Head of caudate nucleus (tissue), 42 donors: ENCODE measurements at regions not wholly inside any gene's neighbourhood (a gene's known extent, or its start where the extent isn't known, plus 50 kb on each side); places are given as distances from the start of the nearest gene placed in this dataset.

Experiments
- DNase-seq, 42 donors: peaks; one replicate each; pipeline versions ENCODE4 v3.0.0 to v3.0.0-alpha.2; 2020 to 2021; ENCODE audit warnings: mixed read lengths in 7 of 42
- intact Hi-C: fragments of 100-400 bp; cut with DNase I; formaldehyde crosslinking; loops from one replicate; pipeline ENCODE4 v1.15.0; 2022

DNA sequence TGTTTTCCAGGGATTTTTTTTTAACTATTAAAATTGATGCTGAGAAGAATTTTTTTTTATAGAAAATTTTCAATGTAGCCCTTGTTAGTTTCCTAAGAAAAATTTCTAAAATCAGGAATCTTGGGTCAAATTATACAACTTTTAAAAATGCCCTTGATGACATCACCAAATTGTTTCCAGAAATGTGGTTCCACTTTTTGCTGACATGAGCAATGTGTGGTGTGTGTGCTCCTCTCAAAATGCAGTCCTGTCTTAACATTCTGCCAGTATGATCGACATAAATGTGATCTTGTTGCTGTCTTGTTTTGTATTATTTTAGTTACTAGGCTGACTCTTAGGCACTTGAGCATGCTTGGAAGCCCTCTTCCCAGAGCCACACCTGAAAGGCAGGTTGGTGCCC, 89.7 kb upstream of the ST6GAL2 start:
- no peak for DNase-seq
- intact Hi-C loops, result no loop called here

DNA sequence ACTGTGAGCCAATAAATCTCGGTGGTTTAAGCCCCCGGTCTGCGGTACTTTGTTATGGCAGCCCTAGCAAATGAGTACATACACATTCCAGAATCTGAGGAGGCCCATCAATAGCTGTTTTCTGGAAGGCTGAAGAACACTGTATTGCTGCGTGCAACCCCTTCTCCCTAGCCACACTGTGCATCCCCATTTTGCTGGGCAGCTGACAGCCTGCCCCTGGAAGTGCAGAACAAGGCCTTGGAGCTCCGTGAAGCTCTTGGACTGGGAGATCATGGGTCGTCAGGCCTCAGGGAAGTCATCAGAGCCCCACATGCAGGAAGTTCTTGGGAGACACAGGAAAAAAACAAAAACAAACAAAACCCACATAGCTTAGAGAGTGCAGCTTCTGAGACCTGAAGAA, 90.6 kb upstream of the ST6GAL2 start:
- intact Hi-C loops, result no loop called here
- DNase-seq, result no peak

DNA sequence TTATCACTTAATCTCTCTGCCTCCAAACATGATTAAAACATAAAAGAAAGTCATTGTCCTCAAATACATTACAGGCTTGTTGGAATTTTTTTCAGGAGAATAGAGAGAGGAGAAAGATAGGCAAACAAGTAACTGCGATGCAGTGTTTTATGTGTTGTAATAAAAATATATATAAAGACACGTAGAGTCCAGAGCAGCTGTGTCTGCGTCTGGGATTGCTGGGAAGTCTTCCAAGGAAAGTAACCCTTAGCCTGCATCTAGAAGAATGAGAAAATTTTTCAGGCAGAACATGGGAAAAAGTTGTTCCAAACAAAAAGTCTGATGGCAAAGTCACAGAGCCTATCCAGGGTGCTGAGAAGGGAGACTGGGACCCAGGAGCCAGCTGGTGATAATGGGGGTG, 91.8 kb upstream of the ST6GAL2 start:
- no peak for DNase-seq
- intact Hi-C loops, result no loop called here

DNA sequence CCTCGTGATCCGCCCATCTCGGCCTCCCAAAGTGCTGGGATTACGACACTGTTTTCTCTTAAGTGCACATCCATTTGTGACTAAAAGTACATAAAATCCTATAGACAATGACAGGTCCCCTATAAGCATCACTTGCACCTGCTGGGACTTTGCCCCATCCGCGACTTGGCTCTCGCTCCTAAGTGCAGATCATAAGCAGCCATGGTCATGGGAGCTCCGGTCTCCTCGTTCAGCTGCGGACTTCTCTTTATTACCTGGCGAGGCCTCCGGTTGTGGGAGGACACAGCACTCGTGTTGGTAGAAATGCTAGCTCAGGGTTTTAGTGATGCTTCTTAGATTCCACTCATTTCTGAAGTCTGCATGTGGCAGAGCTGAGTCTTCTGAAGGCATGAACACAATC, 92.7 kb upstream of the ST6GAL2 start:
- no peak for DNase-seq
- intact Hi-C loops, result no loop called here

DNA sequence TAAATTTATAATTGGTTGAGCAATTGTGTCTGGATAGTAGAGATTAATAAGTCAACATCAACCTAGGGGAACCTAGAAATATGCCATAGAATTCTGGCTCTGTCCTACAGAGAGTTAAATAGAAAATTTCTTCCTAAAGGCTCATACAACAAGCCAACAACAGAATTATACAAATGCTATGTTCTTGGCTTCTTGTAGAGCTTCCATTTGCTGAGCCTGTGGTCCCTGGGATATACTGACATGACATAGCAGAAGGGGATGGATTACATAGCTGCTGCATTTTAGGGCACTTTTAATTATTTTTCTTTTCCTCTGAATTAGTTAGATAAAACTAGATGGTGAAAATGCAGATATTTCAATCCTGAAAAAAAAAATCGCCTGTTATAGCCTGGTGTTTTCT, 95.5 kb upstream of the ST6GAL2 start:
- intact Hi-C loops, result no loop called here

DNA sequence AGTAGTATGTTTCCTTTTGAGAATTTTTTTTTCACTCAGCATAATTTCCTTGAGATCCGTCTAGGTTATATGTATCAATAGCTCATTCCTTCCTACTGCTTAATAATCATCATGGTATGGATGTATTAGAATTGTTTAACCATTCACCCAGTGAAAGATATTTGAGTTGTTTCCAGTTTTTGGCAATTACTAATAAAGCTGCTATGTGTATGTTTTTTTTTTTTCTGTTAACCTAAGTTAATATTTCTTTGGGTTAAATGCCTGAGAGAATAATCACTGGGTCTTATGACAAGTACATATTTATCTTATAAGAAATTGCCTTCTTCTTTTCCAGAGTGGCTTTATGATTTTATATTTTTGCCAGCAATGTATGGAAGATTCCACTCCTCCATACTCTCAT, 96.4 kb upstream of the ST6GAL2 start:
- DNase-seq, result no peak
- intact Hi-C loops, result no loop called here

More for the DNA sequence above, 95.5 kb upstream of the ST6GAL2 start:
- no peak for DNase-seq

DNA sequence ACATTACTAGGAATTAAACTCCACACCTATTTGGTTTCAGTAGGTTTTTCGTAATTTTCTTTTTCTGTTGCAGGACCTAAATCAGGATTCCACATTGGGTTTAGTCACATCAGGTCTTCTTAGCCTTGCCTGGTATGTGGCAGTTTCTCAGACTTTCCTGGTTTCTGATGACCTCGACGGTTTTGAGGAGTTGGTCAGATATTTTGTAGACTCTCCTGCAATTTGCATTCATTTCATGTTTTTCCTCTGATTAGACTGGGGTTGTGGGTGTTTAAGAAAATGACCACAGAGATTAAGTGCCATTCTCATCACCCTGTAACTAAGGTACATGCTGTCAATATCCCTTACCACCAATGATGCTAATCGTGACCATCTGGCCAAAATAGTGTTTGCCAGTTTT, 97.3 kb upstream of the ST6GAL2 start:
- DNase-seq, result no peak
- intact Hi-C loops, result no loop called here

DNA sequence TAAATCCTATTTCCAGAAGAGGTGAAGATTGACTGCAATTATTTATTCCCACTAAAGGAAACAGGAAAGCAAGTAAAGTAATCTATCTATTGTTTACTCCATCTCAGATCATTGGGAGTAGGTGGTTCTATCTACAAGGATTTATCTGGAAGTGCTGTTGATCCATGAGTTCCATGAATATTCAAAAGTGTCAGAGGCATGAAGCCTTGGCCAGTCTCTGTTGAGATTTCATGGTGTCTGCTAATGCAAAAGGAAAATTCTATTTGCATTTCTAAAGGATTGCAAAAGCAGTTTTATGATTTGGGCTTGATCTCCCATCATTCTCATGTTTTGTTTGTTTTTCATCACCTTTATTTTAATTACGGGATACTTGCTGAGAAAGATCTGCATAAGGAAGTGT, 102.4 kb upstream of the ST6GAL2 start:
- no peak for DNase-seq
- intact Hi-C loops, result loop anchor here (5.0 kb wide), 1 partner anchor 101 kb away; the partner anchor contains the start of gene ST6GAL2

DNA sequence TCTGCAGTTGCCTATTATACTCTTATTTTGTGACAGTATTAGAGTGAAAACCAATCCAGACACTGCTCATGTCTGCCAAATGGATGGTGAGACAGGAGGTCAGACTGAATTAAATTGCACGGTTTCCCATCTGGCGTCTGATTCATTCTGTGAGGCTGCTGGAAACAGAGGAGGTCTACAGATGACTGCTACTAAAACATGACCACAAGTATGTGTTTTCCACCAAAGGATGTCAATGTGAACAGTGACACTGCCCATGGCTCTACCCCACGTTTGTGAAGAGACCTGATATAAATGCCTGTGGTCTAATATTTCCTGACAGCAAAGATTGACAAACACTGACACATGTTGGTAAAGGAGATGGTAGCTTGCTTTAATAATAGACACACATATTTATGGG, 104.3 kb upstream of the ST6GAL2 start:
- DNase-seq, result no peak
- intact Hi-C loops, result no loop called here

DNA sequence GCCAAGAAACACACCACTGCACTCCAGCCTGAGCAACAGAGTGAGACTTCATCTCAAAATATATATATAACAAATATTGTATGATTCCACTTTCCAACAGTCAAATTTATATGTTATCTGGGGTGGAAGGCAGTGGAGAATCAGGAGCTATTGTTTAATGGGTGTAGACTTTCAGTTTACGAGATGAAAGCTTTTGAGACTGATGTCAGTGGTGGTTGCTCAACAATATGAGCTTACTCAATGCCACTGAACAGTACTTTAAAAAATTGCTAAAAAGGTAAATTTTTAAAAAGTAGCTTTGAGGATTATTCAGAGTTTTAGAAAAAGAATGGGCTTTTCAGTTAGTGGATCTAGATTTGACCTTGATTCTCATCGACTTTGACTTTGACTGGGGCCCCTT, 105.9 kb upstream of the ST6GAL2 start:
- DNase-seq, result no peak
- intact Hi-C loops, result no loop called here

DNA sequence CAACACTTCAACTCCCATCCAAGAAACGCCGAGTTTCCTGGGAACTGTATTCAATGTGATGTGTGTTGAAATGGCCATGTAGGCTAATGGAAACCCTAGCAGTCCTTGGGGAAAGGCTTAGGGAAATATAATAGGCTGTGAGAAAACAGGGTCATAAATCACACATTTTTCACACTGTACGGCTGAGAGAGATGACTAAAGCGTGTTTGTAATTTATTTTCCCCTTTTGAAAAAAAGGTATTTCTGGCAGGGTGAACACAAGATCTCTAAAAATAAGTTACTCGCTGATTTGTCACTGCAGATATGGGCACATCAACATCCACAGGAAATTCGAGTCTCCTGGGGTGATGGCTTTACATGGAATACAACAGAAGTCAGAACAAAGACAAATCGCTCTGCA, 109.6 kb upstream of the ST6GAL2 start:
- peak in 1 of 42 donors; percentile 6 for DNase-seq
- intact Hi-C loops, result no loop called here

DNA sequence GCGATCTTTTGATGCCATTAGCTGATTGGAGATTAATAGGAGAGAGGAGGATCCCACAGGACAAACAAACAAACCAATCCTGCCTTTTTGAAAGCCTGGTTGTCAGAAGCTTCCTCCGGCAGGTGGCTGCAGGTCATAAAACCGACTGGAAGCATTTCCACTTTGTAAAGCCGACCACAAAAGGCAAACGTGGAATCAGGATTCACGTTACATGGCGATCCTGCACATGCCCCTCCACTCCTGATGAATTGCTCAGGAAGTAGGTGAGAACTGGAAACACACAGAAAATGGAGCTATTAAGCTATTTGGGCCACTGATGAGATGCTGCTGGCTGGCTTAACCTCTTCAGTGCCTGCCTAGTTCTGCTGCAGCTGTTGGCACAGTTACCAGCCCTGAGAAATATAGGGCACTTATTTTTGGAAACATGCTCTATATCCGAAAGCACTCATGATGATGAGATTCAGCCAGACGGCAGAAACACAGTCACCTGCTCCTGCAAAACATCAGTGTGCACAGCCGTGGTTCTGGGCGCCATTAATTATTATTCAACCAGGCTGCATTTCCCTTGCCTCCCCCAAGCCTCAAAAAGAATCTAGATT, 110.3 kb upstream of the ST6GAL2 start:
- intact Hi-C loops, result no loop called here
- DNase-seq, result peak in 22 of 42 donors; percentile 3 to 54 (median 22)

DNA sequence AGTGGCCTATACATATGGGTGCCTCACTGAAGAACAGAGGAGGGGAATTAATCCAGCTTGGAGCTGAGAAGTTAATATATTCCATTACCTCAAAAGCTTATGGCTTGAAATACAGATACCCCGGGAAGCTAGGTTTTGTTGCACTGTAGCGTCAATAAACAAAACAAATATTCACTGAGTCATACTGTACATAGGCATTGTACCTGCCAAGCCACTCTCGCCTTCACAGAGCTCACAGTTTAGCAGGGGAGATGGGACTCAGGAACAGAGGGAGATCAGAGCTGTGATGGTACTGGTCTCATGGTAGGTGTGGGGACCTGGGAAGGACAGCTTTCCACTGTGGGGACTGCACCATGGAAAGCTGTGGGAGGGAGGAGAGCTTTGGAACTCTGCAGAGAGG, 111.2 kb upstream of the ST6GAL2 start:
- intact Hi-C loops, result no loop called here
- no peak for DNase-seq

DNA sequence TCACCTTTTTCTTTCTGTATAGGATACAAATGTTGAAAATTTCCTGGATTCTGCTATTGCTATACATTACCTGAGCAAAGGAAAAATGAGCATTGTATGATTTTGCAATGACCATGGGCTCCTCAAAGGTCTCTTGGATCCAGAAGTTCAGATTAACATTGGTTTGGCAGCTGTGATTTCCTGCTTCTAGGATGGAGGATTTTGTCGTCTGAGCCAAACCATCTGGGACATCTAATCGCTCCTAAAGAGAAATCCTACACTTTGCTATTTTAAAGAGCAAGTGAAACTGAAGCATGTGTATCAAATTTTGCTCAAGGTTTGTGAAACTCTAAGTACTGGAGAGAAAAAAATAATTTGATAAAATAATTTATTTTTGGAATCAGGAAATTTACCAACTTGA, 115.1 kb upstream of the ST6GAL2 start:
- intact Hi-C loops, result no loop called here
- DNase-seq, result no peak

DNA sequence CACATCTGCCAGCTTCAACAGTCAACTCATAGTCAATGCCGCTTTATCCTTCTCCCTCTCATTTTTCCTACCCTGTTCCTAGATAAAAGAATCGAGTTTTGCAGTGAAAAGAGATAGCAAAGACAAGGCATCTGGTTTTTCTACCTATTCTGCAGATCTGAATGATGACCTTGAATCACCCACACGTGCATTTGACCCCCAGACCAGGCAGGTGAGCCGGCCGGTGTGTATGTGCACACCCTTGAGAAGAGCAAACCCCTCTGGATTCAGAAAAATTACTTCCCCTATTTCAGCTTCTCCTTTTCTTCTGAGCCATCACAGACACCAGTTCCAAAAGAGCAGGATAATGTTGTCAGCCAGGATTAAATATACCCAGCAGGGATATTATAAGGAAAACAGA, 115.6 kb upstream of the ST6GAL2 start:
- DNase-seq, result no peak
- intact Hi-C loops, result no loop called here

DNA sequence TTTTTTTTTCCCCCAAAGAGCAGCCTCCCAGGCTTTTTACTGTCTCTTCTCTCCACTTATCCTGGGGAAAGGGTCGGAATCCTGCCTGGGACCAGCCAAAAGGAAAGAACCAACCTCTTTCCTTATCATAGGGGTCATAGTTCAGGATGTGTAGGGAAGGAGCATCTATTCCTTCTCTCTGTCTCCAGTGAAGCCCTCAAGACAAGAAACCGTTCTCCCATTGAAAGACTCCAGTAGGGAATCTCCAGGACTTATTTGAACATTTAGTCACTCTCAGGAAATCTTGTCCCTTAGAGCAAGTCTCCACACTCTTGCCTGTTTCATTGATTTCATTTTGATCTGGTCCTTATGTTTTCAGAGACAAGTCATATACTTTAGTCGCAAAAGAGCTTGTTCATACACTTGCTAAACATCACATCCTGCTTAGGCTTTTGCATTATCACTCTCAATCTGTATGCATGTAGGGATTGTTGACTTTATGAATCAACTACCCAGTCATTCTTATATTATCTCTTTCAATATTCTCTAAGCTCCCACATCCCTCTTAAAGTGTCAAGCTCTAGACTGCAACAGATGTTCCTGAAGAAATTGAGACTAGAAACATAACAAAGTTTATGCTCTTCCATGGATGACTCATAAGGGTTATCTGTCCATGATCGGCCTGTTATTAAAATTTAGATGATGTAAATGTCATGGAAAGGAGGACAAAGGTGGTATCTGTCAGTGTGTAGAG, 116.2 kb upstream of the ST6GAL2 start:
- intact Hi-C loops, result no loop called here
- no peak for DNase-seq

DNA sequence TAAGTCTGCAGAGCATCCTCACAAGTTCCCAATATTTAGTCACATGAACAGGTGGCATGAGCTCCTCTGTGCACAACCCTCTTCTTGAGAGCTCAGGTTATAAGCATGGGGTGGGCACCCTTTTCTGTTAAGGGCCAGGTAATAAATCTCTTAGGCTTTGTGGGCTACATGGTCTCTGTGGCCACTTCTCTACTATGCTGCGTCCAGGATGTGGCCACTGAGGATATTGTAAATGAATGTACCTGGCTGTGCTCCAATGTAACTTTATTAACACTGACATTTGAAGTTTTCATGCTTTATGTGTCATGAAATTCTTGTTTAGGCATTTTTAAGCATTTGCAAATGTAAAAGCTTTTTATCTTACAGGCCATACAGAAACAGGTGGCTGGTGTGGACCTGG, 116.8 kb upstream of the ST6GAL2 start:
- DNase-seq, result no peak
- intact Hi-C loops, result no loop called here

DNA sequence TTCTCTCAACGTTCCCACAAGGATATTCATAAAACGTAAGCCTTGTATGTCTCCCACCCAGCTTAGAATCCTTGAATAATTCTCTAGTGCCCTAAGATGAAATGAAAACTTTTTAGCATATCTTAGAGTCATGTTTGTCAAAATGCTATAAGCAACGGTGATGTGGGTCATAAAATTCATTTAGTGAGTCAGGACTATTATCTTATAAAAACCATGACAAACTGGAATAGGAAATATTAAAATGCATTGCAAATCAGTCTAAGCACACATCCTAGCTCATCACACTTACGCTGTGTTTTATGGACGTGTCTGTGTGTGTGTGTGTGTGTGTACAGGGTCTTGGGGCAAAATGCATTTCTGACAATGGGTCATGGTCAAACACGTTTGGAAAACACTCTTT, 119.9 kb upstream of the ST6GAL2 start:
- intact Hi-C loops, result no loop called here
- no peak for DNase-seq

DNA sequence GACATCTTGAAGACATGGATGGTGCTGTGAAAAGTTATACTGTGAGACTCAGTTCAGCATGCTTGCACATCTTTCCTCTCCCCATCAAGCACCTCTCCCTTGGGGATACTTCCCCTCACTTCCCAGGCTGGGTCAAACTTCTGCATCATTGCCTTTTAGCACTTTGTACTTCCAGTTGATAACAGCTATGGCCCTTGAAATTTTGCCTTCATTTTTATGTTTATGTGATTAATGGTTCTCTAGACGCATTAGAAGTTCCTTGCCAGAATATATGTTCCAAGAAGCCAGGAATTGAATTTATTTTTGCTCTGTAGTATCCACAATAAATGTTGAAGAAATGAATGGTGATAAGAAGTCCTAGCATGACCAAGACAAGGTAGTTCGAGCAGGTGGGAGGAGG, 120.9 kb upstream of the ST6GAL2 start:
- DNase-seq, result no peak
- intact Hi-C loops, result no loop called here

DNA sequence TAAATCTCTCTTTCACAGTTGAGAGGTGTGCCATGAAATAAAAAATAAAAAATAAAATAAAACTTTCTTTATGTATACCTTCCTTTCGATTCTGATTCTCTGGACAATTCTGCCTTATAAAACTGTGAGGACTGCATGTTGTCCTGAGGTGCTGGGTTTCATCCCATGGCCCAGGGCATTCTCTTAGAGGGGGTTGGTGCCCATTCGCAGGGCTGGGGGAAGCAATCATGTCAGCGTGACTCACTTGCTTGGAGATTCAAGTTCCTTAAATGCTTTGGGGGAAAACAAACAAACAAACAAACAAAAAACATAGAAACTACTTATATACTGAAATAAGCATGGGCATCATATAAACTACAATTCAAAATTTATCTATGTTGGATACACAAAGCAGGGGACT, 122.0 kb upstream of the ST6GAL2 start:
- DNase-seq, result no peak
- intact Hi-C loops, result no loop called here

DNA sequence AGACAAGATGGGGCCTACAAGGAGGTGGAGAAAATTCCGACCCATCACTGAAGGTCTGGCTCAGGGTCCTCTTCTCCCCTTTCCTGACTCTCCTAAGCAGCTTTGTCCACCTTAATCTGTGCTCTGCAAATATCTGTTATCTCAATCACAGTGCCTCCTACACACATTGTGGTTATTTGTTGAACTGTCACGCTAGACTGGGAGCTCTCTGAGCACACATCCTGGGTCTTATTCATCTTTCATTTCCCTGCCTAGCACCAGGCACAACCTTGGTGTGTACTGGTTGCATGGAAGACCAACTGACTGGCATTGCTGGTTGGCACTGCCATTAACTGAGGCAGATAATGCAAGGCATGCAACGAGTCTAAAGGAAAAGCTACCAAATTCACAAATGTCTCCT, 122.9 kb upstream of the ST6GAL2 start:
- DNase-seq, result no peak
- intact Hi-C loops, result no loop called here
